PFSK-1 (cell line): ENCODE measurements at regions not wholly inside any gene's neighbourhood (a gene's known extent, or its start where the extent isn't known, plus 50 kb on each side); places are given as distances from the start of the nearest gene placed in this dataset.

ENCODE experiments used
- SIN3A ChIP-seq: IDR thresholded peaks from 2 replicates; pipeline ENCODE4 v1.6.1; 2012; ENCODE audit warnings: mild to moderate bottlenecking, low read length, moderate library complexity, borderline replicate concordance; ENCODE audit not compliant: insufficient read depth
- TAF1 ChIP-seq: IDR thresholded peaks from 2 replicates; pipeline ENCODE4 v1.6.1; 2012; ENCODE audit warnings: low read length, control low read depth, borderline replicate concordance; ENCODE audit not compliant: insufficient read depth

GRCh38 chr4:30930276-30930675 is 210.1 kb downstream of the PCDH7 start:
- no peak for TF ChIP-seq TAF1
- TF ChIP-seq SIN3A: no peak
